Loucy (cell line): ENCODE measurements at regions not wholly inside any gene's neighbourhood (a gene's known extent, or its start where the extent isn't known, plus 50 kb on each side); places are given as distances from the start of the nearest gene placed in this dataset.

Source experiments
- H2AFZ ChIP-seq: fragments of 200-600 bp; sonication (generic); 2 replicates; pipeline ENCODE4 v1.6.0; 2016; ENCODE audit warnings: antibody characterized with exemption, mild to moderate bottlenecking, low read length, moderate library complexity
- H3F3A ChIP-seq: fragments of 200-600 bp; 2 replicates; pipeline ENCODE4 v1.6.0; 2016; ENCODE audit warnings: antibody characterized with exemption, low read depth, mild to moderate bottlenecking
- H3K27me3 ChIP-seq: fragments of 200-600 bp; sonication (generic); 2 replicates; pipeline ENCODE4 v1.6.1; 2014; ENCODE audit warnings: low read length, mild to moderate bottlenecking; ENCODE audit not compliant: insufficient read depth, poor library complexity, severe bottlenecking
- H3K36me3 ChIP-seq: fragments of 200-600 bp; sonication (generic); 2 replicates; pipeline ENCODE4 v1.6.1; 2016; ENCODE audit warnings: low read length; ENCODE audit not compliant: insufficient read depth
- H3K4me1 ChIP-seq: fragments of 200-600 bp; sonication (generic); 2 replicates; pipeline ENCODE4 v1.5.1; 2014; ENCODE audit warnings: low read length, mild to moderate bottlenecking; ENCODE audit not compliant: insufficient read depth, poor library complexity, severe bottlenecking
- H3K4me2 ChIP-seq: fragments of 200-600 bp; sonication (generic); 2 replicates; pipeline ENCODE4 v1.6.0; 2014; ENCODE audit warnings: antibody characterized with exemption, low read length, low read depth, mild to moderate bottlenecking; ENCODE audit not compliant: poor library complexity, severe bottlenecking
- H3K4me3 ChIP-seq: fragments of 200-600 bp; sonication (generic); 2 replicates; pipeline ENCODE4 v1.5.1; 2014; ENCODE audit warnings: low read length, mild to moderate bottlenecking, mixed read lengths; ENCODE audit not compliant: poor library complexity, severe bottlenecking
- H3K79me2 ChIP-seq: fragments of 200-600 bp; sonication (generic); 2 replicates; pipeline ENCODE4 v1.6.1; 2014; ENCODE audit warnings: low read length; ENCODE audit not compliant: insufficient read depth
- H3K9ac ChIP-seq: fragments of 200-600 bp; sonication (generic); 2 replicates; pipeline ENCODE4 v1.6.0; 2014; ENCODE audit warnings: mild to moderate bottlenecking, low read depth, low read length, moderate library complexity; ENCODE audit not compliant: poor library complexity, severe bottlenecking
- H3K9me2 ChIP-seq: fragments of 200-600 bp; sonication (generic); replicated peaks from 2 replicates; pipeline ENCODE4 v1.6.1; 2016; ENCODE audit warnings: low read depth, low read length, mixed read lengths
- H3K9me3 ChIP-seq: fragments of 200-600 bp; sonication (generic); 2 replicates; pipeline ENCODE4 v1.6.1; 2014; ENCODE audit warnings: mild to moderate bottlenecking, antibody characterized with exemption, low read length, low read depth; ENCODE audit not compliant: insufficient read depth
- H4K20me1 ChIP-seq: fragments of 200-600 bp; sonication (generic); 2 replicates; pipeline ENCODE4 v1.6.0; 2014; ENCODE audit warnings: antibody characterized with exemption, low read length, mild to moderate bottlenecking; ENCODE audit not compliant: insufficient read depth, poor library complexity, severe bottlenecking
- CTCF ChIP-seq: fragments of 200-600 bp; sonication (generic); conservative IDR thresholded peaks from 2 replicates; pipeline ENCODE4 v1.5.1; 2014; ENCODE audit warnings: mild to moderate bottlenecking, antibody characterized with exemption, low read length
- EZH2phosphoT487 ChIP-seq: fragments of 200-600 bp; IDR thresholded peaks from 2 replicates; pipeline ENCODE4 v1.6.1; 2018; ENCODE audit warnings: antibody characterized with exemption, mild to moderate bottlenecking, moderate library complexity, borderline replicate concordance

GRCh38 chr13:88246239-88246638 is 575.1 kb downstream of the SLITRK5 start:
- Histone ChIP-seq H2AFZ (no peak overlapping the region), H3K4me1 (no peaks in the 10 kb centered on the region), H4K20me1 (no peaks in the 10 kb centered on the region), H3K79me2 (no peaks in the 10 kb centered on the region), H3K4me3 (no peak overlapping the region), H3F3A (no peaks in the 10 kb centered on the region), H3K36me3 (no peaks in the 10 kb centered on the region), H3K27me3 (no peaks in the 10 kb centered on the region), H3K9me3 (no peaks in the 10 kb centered on the region), H3K9ac (no peak overlapping the region), H3K4me2 (no peak overlapping the region), H3K9me2 (no peaks in the 10 kb centered on the region)
- no peak for TF ChIP-seq EZH2phosphoT487
- TF ChIP-seq CTCF, result no peak

GRCh38 chr13:88248393-88248792 is 577.2 kb downstream of the SLITRK5 start:
- Histone ChIP-seq H3K27me3 (no peaks in the 10 kb centered on the region), H3F3A (no peaks in the 10 kb centered on the region), H3K4me3 (no peak overlapping the region), H2AFZ (no peak overlapping the region), H3K4me1 (no peaks in the 10 kb centered on the region), H3K9me3 (no peaks in the 10 kb centered on the region), H3K79me2 (no peaks in the 10 kb centered on the region), H4K20me1 (no peaks in the 10 kb centered on the region), H3K36me3 (no peaks in the 10 kb centered on the region), H3K4me2 (no peak overlapping the region), H3K9me2 (no peaks in the 10 kb centered on the region), H3K9ac (no peak overlapping the region)
- TF ChIP-seq EZH2phosphoT487 (no peak), CTCF (no peak)

- no peaks in the 10 kb centered on the region for H3K9me3 ChIP-seq
- H3K4me2 ChIP-seq, result no peak overlapping the region
- H3K36me3 ChIP-seq, result no peaks in the 10 kb centered on the region
- no peak overlapping the region for H3K9ac ChIP-seq
- no peaks in the 10 kb centered on the region for H3K9me2 ChIP-seq
- H3F3A ChIP-seq, result no peaks in the 10 kb centered on the region
- TF ChIP-seq EZH2phosphoT487 (no peak), CTCF (no peak)
- H3K4me1 ChIP-seq, result no peaks in the 10 kb centered on the region
- H3K79me2 ChIP-seq, result no peaks in the 10 kb centered on the region
- H3K4me3 ChIP-seq, result no peak overlapping the region
- no peaks in the 10 kb centered on the region for H3K27me3 ChIP-seq
- H2AFZ ChIP-seq, result no peak overlapping the region
- H4K20me1 ChIP-seq, result no peaks in the 10 kb centered on the region
Observed at GRCh38 chr13:88257706-88258105, 586.5 kb downstream of the SLITRK5 start.
